ENCODE measurements at regions not wholly inside any gene's neighbourhood (a gene's known extent, or its start where the extent isn't known, plus 50 kb on each side); places are given as distances from the start of the nearest gene placed in this dataset.

DNA sequence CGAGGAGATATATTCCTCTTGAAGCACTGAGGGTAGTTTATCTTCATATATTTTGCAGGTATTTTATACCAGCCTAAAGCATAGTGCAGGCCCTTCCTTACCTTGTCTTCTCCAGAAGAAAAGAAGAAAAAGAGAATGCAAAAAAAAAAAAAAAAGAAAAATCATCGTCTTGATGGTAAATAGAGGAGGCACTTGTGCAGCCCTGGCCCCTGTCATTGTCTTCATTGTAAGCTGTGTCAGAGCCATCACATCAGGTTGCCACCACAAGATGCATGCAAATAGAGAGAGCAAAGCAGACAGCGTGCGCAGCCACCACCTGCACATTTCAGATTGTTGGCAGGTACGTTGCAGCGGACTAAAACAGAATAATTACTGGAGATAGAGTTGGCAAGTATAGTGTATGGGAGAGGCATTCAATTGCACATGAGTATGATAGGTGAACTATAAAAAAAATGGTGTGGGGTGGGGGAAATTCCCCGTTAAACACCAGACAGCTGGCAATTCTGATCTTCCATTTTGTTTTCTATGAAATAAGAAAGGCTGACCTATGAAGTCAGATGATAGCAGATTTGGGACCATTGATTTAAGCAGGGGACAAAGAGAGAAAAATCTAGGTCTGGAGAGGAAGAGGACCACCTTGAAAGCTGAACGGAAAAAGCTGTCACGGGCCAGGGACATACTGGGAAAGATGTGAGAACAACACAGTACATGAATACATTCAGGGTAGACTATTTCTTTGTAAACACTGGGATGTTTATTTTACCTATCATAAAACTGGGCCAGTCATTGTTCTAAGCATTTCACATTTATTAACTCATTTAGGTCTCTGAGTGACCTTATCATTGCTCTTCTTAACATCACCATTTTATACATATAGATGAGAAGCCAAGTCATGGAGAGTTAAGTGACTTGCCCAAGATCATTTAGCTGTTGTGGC, 306.3 kb upstream of the SP8 start:
- DNase-seq (ENCODE audit: low read depth in 2 of 2): no peak

DNA sequence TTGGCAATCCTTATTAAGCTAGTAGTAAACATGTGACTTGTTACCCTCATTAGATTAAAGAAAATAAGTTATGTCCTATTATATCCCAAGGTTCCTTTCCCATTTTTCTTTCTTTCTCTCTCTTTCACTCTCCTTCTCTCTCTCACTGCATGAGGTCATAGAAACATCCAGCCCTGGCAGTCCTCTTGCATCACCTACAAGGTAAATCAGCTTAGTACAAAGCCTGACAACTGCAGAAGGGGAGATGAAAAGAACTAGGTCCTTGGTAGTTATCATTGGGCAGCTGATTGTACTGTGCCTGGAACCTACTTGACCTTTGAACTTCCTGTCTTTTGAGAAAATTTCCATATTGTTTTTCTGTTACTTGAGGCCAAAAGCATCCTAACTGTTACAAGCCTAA, 307.9 kb upstream of the SP8 start:
- DNase-seq (ENCODE audit: low read depth in 2 of 2): no peak

DNA sequence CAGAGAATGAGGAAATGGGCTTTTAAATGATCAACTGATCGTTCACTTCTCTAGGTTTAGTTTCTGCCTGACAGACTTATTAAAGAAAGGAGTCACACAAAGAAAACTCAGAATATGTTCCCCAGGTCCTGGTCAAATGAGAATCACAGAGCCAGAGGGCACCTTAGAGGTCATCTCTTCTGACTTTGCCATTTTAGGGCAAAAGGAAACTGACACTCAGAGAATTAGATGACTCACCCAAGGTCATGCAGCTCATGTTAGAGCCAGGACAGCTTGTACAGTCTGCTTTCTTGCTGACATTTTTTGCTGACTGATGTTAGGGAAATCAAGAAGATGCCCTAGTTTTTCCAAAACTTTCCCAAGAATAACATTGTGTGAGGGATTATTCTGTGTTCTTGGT, 312.7 kb upstream of the SP8 start:
- no peak for DNase-seq (ENCODE audit: low read depth in 2 of 2)

GRCh38 chr7:21099955-21100354, 313.3 kb upstream of the SP8 start:
- DNase-seq (ENCODE audit: low read depth in 2 of 2): no peak

- no peak for DNase-seq (ENCODE audit: low read depth in 2 of 2)
These were observed 314.9 kb upstream of the SP8 start for GRCh38 chr7:21101541-21101940.

- no peak for DNase-seq (ENCODE audit: low read depth in 2 of 2)
These were observed 316.9 kb upstream of the SP8 start for GRCh38 chr7:21103426-21104123.

DNA sequence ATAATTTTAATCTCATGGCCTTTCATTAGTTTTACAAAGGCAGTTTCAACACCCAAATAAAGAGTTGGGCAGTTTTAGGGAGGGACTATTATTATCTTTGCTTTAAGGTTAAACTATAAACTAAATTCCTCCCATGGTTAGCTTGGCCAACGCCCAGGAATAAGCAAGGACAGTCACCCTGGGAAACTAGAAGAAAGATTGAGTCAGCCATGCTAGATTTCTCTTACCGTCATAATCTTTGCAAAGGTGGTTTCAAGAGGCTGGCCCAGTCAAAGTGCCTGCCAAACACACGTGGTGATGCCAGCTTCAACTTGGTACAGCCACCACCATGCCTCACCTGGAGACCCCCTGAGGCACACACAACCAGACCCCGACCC, 317.4 kb upstream of the SP8 start:
- DNase-seq (ENCODE audit: low read depth in 2 of 2): no peak

DNA sequence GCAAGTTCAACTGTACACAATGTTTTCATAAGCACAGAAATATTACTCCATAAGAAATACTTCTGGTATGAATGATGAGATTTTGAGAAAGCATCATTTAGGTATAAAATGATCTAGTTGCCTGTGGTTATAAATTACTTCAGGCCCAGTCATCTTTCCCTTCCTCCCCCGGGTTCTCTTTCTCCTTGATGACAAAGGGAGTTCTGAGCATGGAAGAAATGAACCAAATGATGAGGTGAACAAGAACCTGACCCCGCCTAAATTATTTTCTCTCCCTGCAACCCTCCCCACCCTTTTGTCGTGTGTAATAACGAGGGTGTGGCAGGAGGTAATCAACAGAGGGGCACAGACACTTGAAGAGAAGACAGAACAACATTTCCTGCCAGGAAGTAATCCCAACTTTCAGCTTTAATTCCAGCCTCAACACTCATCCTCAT, 319.6 kb upstream of the SP8 start:
- DNase-seq (ENCODE audit: low read depth in 2 of 2): no peak

DNA sequence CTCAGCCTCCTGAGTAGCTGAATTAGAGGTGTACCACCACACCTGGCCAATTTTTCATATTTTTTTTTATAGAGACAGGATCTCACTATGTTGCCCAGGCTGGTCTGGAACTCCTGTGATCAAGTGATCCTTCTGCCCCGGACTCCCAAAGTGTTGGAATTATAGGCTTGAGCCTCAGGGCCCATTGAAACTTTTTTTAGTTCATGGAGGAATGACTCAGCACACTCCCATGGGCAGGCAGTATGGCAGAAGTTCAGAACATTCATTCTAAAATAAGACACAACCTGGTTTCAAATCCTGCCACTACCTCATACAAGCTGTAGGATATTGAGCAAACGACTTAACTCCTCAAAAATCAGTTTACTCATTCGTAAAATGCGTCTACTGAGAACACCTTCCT, 320.4 kb upstream of the SP8 start:
- DNase-seq (ENCODE audit: low read depth in 2 of 2): no peak

DNA sequence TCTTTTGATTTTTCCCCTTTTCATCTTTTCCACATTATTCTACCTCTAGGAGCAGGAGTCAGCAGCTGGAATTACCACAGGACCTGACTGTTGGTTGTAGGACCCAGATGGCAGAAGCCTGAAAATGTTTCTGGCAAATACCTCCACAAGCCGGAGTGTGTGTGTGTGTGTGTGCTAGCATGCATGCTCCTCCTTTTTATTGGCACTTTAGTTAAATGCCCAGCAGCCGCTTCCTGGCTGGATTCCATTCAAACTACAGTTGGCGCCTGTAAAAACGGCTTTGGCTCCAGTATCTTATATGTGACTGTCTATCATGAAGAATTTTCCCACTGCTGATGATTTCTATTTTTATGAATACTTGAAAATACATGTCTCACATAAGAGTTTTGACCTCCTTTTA, 319.7 kb upstream of the SP4 start:
- DNase-seq (ENCODE audit: low read depth in 2 of 2): no peak

GRCh38 chr7:21113609-21114415, 314.1 kb upstream of the SP4 start:
- no peak for DNase-seq (ENCODE audit: low read depth in 2 of 2)

DNA sequence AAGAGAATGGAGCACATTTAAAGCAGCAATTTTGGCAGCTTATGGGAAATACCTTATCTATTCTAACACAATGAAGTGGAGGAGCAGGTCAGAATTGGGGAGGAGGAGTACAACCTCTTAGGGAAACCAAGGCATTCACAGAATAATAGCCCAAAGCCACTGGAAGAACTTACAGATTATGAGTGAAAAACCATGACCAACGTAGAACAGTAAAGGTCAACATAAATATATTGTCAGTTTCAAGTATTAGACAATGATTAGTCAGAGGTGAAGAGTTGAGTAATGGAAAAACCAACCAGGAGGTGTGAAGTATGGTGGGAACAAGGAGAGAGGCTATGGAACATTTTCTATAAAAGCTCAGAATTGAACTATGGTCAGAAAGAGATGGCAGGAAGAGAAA, 304.3 kb upstream of the SP4 start:
- DNase-seq (ENCODE audit: low read depth in 2 of 2): no peak

GRCh38 chr7:21125297-21125696, 302.6 kb upstream of the SP4 start:
- no peak for DNase-seq (ENCODE audit: low read depth in 2 of 2)

- no peak for DNase-seq (ENCODE audit: low read depth in 2 of 2)
These were observed 299.6 kb upstream of the SP4 start for GRCh38 chr7:21128062-21128817.

- no peak for DNase-seq (ENCODE audit: low read depth in 2 of 2)
These were observed 296.0 kb upstream of the SP4 start for GRCh38 chr7:21131897-21132296.

DNA sequence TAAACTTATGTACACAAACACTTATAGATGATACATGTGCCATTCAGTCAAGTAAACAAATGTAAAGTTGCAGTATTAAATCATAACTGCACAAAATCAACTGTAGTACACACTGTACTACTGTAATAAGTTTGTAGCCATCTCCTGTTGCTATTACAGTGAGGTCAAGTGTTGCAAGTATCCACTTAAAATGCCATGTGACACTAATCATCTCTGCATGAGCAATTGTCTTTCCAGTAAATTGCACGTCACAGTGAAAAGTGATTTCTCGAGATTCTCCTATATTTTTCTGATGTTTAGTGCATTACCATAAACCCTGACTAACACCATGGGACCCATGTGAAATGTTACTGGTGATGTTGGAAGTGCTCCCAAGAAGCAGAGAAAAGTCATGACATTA, 293.3 kb upstream of the SP4 start:
- DNase-seq (ENCODE audit: low read depth in 2 of 2): no peak

DNA sequence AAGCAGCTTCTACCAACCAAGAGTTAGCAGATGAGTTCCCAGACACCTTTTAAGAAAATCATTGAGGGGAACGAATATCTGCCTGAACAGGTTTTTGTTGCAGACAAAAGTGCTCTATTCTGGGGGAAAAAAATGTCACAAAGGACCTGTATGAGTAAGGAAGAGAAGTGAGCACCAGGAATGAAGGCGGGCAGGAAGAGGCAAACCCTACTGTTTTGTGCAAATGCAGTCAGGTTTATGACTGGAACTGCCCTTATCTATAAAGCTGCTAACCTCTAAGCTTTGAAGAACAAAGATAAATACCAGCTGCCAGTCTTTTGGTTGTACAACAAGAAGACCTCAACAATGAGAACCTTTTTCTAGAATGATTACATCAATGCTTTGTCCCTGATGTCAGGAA, 292.4 kb upstream of the SP4 start:
- DNase-seq (ENCODE audit: low read depth in 2 of 2): no peak

- no peak for DNase-seq (ENCODE audit: low read depth in 2 of 2)
These were observed 290.2 kb upstream of the SP4 start for GRCh38 chr7:21137640-21138039.

DNA sequence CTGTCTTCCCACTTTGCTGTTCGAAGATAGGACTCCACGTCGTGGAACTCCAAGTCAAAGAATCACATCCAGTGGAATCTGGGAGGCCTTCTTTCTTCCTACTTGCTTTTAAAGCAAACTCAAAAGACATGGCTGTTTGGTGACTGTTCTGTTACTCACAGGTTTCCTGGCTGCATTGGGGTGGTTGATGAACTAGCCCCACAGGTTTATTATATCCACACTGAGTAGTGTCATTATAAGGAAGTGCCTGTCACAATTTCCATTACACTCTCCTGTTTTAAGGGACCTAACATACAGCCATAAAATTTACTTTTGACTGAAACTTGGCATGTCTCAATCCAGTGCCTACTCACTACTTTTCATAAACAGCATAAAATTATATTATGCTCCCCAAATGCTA, 287.3 kb upstream of the SP4 start:
- DNase-seq (ENCODE audit: low read depth in 2 of 2): no peak

DNA sequence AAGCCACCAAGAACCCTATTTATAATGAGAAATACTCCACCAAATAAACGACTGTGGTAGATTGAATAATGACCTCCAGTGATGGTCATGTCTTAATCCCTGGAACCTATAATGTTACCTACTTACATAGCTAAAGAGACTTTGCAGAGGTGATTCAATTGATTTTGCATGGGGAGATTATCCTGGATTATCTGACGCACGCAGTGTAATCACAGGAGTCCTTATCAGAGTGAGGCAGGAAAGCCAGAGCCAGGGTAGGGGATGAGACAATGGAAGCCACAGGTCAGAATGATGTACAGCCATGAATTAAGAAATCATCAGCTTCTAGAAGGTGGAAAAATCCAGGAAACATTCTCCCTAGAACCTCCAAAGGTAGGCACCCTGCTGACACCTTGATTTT, 286.4 kb upstream of the SP4 start:
- no peak for DNase-seq (ENCODE audit: low read depth in 2 of 2)

DNA sequence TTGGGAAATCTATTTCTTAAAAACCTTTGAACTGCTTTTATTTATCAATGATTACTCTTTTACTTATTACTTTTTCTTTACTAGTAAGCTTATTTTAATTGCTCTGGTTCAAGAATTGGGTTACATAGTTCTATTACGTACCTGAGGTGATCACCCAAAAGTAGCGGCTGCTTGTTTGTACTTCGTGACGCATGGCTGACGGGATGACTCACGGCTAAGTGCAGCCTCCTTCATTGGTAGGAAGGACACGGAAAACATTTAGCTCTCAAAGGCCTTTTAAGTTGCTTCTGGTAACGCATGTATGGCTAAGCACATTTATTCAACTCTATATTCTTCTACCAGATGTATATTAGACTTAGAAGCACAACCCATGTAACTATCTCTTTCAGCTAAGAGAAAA, 285.8 kb upstream of the SP4 start:
- DNase-seq (ENCODE audit: low read depth in 2 of 2): no peak

All from stimulated activated CD8-positive, alpha-beta memory T cell treated with anti-CD3 and anti-CD28 coated beads, Interleukin-7, amount 100 ng/mL, for 1 hour (primary cell).